Peyer's patch (tissue), 4 donors: ENCODE measurements at regions not wholly inside any gene's neighbourhood (a gene's known extent, or its start where the extent isn't known, plus 50 kb on each side); places are given as distances from the start of the nearest gene placed in this dataset.

Experiments
- CTCF ChIP-seq, 6 experiments: fragments of 450-650 bp in 4 of 6; fragments of 200-600 bp in 2 of 6; sonication (generic) in 1 of 6; IDR thresholded peaks; one replicate each; pipeline ENCODE4 v1.5.1; 2017 to 2019; ENCODE audit warnings: antibody characterized with exemption in 6 of 6, mild to moderate bottlenecking in 3 of 6, moderate library complexity in 1 of 6
- POLR2A ChIP-seq, 2 donors: fragments of 450-650 bp; IDR thresholded peaks; one replicate each; pipeline ENCODE4 v1.5.1; 2017; ENCODE audit warnings: antibody characterized with exemption in 2 of 2, mild to moderate bottlenecking in 2 of 2, moderate library complexity in 2 of 2

- TF ChIP-seq CTCF (IDR thresholded peaks at IDR 0.05) (no peak), POLR2A (IDR thresholded peaks at IDR 0.05) (no peak)
Measured at GRCh38 chr19:30252214-30252613, 120.0 kb upstream of the ZNF536 start.
